ENCODE measurements at regions not wholly inside any gene's neighbourhood (a gene's known extent, or its start where the extent isn't known, plus 50 kb on each side); places are given as distances from the start of the nearest gene placed in this dataset.

DNA sequence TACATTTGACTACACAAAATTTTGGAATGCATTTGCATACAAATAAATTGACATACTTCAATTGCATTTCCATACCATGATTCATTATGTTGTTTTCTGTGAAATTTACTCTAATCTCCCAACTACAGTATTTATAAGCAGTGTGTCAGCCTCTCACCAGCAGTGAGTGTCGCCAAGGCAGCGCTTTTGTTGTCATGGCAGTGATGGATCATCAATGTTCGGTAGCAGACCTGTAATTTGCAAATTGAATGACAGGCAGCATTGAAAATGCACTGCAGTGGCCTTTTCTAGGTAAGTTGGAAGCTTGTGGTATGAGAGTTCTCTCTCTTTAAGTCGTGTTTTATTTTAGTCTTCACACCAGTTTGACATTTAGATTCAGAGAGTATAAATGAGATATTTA, 534.1 kb downstream of the PCDH17 start:
- Histone ChIP-seq H4K20me1 (ENCODE audit: insufficient read depth, low read depth, low read length) (no peaks in the 10 kb centered on the region), H3K27me3 (ENCODE audit: low read length) (no peaks in the 10 kb centered on the region), H3K4me3 (ENCODE audit: low read length) (no peak overlapping the region), H3K4me1 (ENCODE audit: low read length) (no peaks in the 10 kb centered on the region), H3K9me3 (ENCODE audit: low read length) (peaks cover 32% of the 10 kb centered on the region), H3K9me2 (replicated peaks; ENCODE audit: insufficient read depth, low read length) (no peaks in the 10 kb centered on the region), H3K9ac (ENCODE audit: low read length) (no peak overlapping the region), H3K4me2 (ENCODE audit: low read depth, low read length, poor library complexity, severe bottlenecking) (no peak overlapping the region), H3K36me3 (ENCODE audit: insufficient read depth, low read length) (no peaks in the 10 kb centered on the region), H2AFZ (ENCODE audit: low read length) (no peak overlapping the region), H3K27ac (ENCODE audit: low read length) (no peak overlapping the region), H3K79me2 (ENCODE audit: low read length) (no peaks in the 10 kb centered on the region)
- DNase-seq: no peak

DNA sequence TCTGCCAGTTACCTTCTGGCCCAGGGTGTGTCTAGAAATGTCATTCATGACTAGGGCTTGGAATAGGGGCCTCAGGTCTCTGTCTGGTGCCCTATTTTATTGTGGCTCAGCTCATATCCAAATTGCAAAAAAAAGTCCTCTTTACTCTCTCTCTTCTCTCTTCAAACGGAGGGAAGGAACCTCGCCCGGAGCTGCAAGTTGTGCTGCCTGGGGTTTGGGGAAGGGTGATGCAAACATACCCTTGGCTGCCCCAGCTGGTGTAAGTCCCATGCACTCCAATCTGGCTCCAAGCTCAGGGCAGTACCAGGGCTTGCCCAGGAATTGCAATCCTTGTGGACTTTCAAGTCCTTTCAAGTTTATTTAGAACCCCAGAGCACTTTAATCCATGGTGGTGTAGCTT, 549.6 kb downstream of the PCDH17 start:
- Histone ChIP-seq H2AFZ (ENCODE audit: low read length) (no peak overlapping the region), H3K27me3 (ENCODE audit: low read length) (no peaks in the 10 kb centered on the region), H3K9me2 (replicated peaks; ENCODE audit: insufficient read depth, low read length) (no peaks in the 10 kb centered on the region), H3K9me3 (ENCODE audit: low read length) (peaks cover 33% of the 10 kb centered on the region), H4K20me1 (ENCODE audit: insufficient read depth, low read depth, low read length) (no peaks in the 10 kb centered on the region), H3K36me3 (ENCODE audit: insufficient read depth, low read length) (no peaks in the 10 kb centered on the region), H3K4me1 (ENCODE audit: low read length) (no peaks in the 10 kb centered on the region), H3K27ac (ENCODE audit: low read length) (no peak overlapping the region), H3K4me3 (ENCODE audit: low read length) (no peak overlapping the region), H3K4me2 (ENCODE audit: low read depth, low read length, poor library complexity, severe bottlenecking) (no peak overlapping the region), H3K79me2 (ENCODE audit: low read length) (no peaks in the 10 kb centered on the region), H3K9ac (ENCODE audit: low read length) (no peak overlapping the region)
- DNase-seq: no peak

DNA sequence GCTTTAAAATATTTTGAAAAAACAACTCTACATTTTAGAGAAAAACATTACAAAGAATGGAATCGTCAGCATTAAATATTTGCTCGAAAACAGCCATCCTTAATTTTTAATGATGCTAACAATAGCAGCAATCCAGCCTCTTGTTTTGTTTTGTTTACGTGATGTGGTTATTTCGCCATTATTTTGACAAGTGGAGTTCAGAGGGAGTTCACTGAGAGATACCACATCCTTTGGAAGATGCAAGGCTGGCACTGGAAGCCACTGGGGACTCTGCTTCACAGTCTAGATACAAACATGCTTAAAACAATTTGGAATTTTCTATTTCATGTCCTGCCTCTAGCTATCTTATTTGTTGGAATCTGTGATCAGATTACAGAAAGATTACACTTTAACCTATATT, 556.3 kb downstream of the PCDH17 start:
- H3K4me2 ChIP-seq (ENCODE audit: low read depth, low read length, poor library complexity, severe bottlenecking): no peak overlapping the region
- no peaks in the 10 kb centered on the region for H3K4me1 ChIP-seq (ENCODE audit: low read length)
- no peaks in the 10 kb centered on the region for H3K9me2 ChIP-seq (replicated peaks; ENCODE audit: insufficient read depth, low read length)
- no peaks in the 10 kb centered on the region for H3K36me3 ChIP-seq (ENCODE audit: insufficient read depth, low read length)
- no peak overlapping the region for H3K27ac ChIP-seq (ENCODE audit: low read length)
- no peaks in the 10 kb centered on the region for H3K27me3 ChIP-seq (ENCODE audit: low read length)
- no peak overlapping the region for H3K9ac ChIP-seq (ENCODE audit: low read length)
- H2AFZ ChIP-seq (ENCODE audit: low read length): no peak overlapping the region
- no peak overlapping the region for H3K4me3 ChIP-seq (ENCODE audit: low read length)
- H4K20me1 ChIP-seq (ENCODE audit: insufficient read depth, low read depth, low read length): no peaks in the 10 kb centered on the region
- no peak for DNase-seq
- no peaks in the 10 kb centered on the region for H3K79me2 ChIP-seq (ENCODE audit: low read length)
- H3K9me3 ChIP-seq (ENCODE audit: low read length): peaks cover 30% of the 10 kb centered on the region

DNA sequence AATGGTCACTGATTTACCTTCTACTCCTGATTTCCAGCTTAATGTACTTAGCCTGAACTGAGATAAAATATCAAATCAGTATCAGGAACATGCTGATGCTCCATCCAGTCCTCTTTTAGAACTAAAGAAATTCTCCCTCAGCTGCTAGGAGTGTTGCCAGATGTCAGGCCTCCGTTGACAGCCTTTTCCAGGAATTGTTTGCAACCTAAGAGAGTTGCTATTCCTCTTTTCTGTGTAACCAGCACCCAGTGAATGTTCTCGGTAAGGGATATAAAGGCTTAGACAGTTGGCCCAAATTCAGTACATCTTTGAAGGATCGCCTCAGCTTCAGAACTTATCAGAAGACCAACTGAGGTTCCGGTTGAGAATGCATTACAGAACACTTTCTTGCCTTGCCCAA, 559.0 kb downstream of the PCDH17 start:
- Histone ChIP-seq H3K9me3 (ENCODE audit: low read length) (peaks cover 40% of the 10 kb centered on the region), H3K9me2 (replicated peaks; ENCODE audit: insufficient read depth, low read length) (no peaks in the 10 kb centered on the region), H3K36me3 (ENCODE audit: insufficient read depth, low read length) (no peaks in the 10 kb centered on the region), H3K4me2 (ENCODE audit: low read depth, low read length, poor library complexity, severe bottlenecking) (no peak overlapping the region), H3K27me3 (ENCODE audit: low read length) (no peaks in the 10 kb centered on the region), H3K4me3 (ENCODE audit: low read length) (no peak overlapping the region), H3K79me2 (ENCODE audit: low read length) (no peaks in the 10 kb centered on the region), H3K27ac (ENCODE audit: low read length) (no peak overlapping the region), H2AFZ (ENCODE audit: low read length) (no peak overlapping the region), H4K20me1 (ENCODE audit: insufficient read depth, low read depth, low read length) (no peaks in the 10 kb centered on the region), H3K4me1 (ENCODE audit: low read length) (no peaks in the 10 kb centered on the region), H3K9ac (ENCODE audit: low read length) (no peak overlapping the region)
- no peak for DNase-seq

DNA sequence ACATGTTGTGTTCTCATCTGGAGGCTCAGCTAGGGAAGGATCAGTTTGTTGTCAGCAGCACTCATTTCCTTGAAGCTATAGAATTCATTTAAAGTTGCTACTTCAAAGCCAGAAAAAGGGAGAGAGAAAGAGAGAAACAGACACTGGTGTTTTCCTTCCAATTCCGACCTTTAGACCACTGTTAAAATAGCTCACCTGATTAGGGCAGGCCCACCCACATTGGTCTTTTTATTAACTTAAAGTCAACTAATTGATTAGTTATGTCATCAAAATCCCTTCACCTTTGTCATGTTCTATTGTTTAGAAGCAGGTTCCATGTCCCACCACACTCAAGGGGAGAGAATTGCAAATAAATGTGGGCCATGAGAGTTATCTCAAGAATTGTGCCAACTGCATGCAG, 560.2 kb downstream of the PCDH17 start:
- Histone ChIP-seq H3K4me2 (ENCODE audit: low read depth, low read length, poor library complexity, severe bottlenecking) (no peak overlapping the region), H2AFZ (ENCODE audit: low read length) (no peak overlapping the region), H3K36me3 (ENCODE audit: insufficient read depth, low read length) (no peaks in the 10 kb centered on the region), H4K20me1 (ENCODE audit: insufficient read depth, low read depth, low read length) (no peaks in the 10 kb centered on the region), H3K27ac (ENCODE audit: low read length) (no peak overlapping the region), H3K4me3 (ENCODE audit: low read length) (no peak overlapping the region), H3K9ac (ENCODE audit: low read length) (no peak overlapping the region), H3K4me1 (ENCODE audit: low read length) (no peaks in the 10 kb centered on the region), H3K79me2 (ENCODE audit: low read length) (no peaks in the 10 kb centered on the region), H3K27me3 (ENCODE audit: low read length) (no peaks in the 10 kb centered on the region), H3K9me3 (ENCODE audit: low read length) (peaks cover 35% of the 10 kb centered on the region), H3K9me2 (replicated peaks; ENCODE audit: insufficient read depth, low read length) (no peaks in the 10 kb centered on the region)
- DNase-seq: no peak

DNA sequence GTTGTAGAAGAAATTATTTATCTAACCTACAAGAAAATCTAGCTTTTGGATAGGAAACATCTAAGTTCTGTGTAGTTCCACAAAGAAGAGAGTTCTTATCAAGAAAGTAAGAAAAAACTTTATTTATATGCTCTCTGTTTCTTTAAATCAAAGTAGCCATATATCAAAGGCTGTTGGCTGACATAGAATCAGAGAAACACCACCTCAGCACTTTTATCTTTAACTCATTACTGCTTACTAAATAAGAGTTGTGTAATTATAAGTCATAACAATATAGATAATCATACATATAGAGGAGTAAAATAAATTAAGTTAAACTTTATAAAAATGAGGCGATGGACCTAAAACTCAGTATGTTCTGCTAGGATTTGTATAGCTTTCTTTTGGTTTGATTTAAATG, 570.6 kb downstream of the PCDH17 start:
- no peak overlapping the region for H2AFZ ChIP-seq (ENCODE audit: low read length)
- no peak overlapping the region for H3K27ac ChIP-seq (ENCODE audit: low read length)
- no peaks in the 10 kb centered on the region for H3K4me1 ChIP-seq (ENCODE audit: low read length)
- H3K9ac ChIP-seq (ENCODE audit: low read length): no peak overlapping the region
- H3K36me3 ChIP-seq (ENCODE audit: insufficient read depth, low read length): no peaks in the 10 kb centered on the region
- H3K79me2 ChIP-seq (ENCODE audit: low read length): no peaks in the 10 kb centered on the region
- DNase-seq: no peak
- peaks cover 25% of the 10 kb centered on the region for H3K9me3 ChIP-seq (ENCODE audit: low read length)
- H3K9me2 ChIP-seq (replicated peaks; ENCODE audit: insufficient read depth, low read length): no peaks in the 10 kb centered on the region
- no peak overlapping the region for H3K4me3 ChIP-seq (ENCODE audit: low read length)
- H4K20me1 ChIP-seq (ENCODE audit: insufficient read depth, low read depth, low read length): no peaks in the 10 kb centered on the region
- no peak overlapping the region for H3K4me2 ChIP-seq (ENCODE audit: low read depth, low read length, poor library complexity, severe bottlenecking)
- H3K27me3 ChIP-seq (ENCODE audit: low read length): no peaks in the 10 kb centered on the region

DNA sequence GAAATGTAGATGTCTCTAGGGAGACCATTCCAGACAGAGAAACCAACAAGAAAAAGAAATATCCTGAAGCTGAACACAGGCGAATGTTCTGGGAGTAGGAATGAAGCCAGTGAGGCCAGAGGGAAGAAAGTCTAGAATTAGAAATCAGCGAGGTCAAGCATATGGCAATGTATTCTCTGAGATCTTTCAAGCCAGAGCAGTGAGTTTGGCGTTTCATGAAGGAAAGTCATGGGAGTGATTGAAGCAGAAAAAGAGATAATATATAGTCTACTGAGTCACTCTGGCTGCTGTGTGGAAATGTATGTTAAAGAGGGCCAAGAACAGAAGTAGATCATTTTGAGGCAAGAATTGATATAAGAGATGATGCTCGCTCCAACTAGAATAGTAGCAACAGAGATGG, 576.0 kb downstream of the PCDH17 start:
- H3K4me3 ChIP-seq (ENCODE audit: low read length): no peak overlapping the region
- no peaks in the 10 kb centered on the region for H4K20me1 ChIP-seq (ENCODE audit: insufficient read depth, low read depth, low read length)
- H3K36me3 ChIP-seq (ENCODE audit: insufficient read depth, low read length): no peaks in the 10 kb centered on the region
- H3K9ac ChIP-seq (ENCODE audit: low read length): no peak overlapping the region
- no peaks in the 10 kb centered on the region for H3K9me2 ChIP-seq (replicated peaks; ENCODE audit: insufficient read depth, low read length)
- no peak overlapping the region for H3K4me2 ChIP-seq (ENCODE audit: low read depth, low read length, poor library complexity, severe bottlenecking)
- no peak overlapping the region for H3K27ac ChIP-seq (ENCODE audit: low read length)
- DNase-seq: no peak
- peaks cover 19% of the 10 kb centered on the region; the same call in 1 of the 2 replicates for H3K9me3 ChIP-seq (ENCODE audit: low read length)
- no peaks in the 10 kb centered on the region for H3K4me1 ChIP-seq (ENCODE audit: low read length)
- no peaks in the 10 kb centered on the region for H3K79me2 ChIP-seq (ENCODE audit: low read length)
- no peaks in the 10 kb centered on the region for H3K27me3 ChIP-seq (ENCODE audit: low read length)
- H2AFZ ChIP-seq (ENCODE audit: low read length): no peak overlapping the region

DNA sequence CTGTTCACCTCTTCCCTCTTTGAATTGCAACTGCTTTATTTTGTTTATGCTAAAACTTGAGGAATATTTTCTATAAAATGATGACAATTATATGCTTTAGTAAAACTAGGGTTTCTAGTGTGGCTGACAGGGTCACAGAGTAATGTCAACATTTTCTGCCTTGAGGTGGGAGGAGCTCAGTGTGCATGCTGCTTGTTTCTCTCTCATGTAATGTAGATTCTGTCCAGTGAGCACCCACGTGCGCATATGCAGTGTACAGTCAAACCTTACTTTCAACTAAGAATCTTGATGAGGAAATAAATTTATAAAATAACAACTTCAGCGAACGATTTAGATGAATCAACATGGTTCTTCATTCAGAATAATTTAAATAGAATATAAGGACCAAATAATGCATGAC, 603.9 kb downstream of the PCDH17 start:
- no peak overlapping the region for H3K4me2 ChIP-seq (ENCODE audit: low read depth, low read length, poor library complexity, severe bottlenecking)
- no peak overlapping the region for H3K4me3 ChIP-seq (ENCODE audit: low read length)
- no peaks in the 10 kb centered on the region for H3K79me2 ChIP-seq (ENCODE audit: low read length)
- no peaks in the 10 kb centered on the region for H3K27me3 ChIP-seq (ENCODE audit: low read length)
- peaks cover 17% of the 10 kb centered on the region for H3K9me3 ChIP-seq (ENCODE audit: low read length)
- H2AFZ ChIP-seq (ENCODE audit: low read length): no peak overlapping the region
- no peaks in the 10 kb centered on the region for H3K4me1 ChIP-seq (ENCODE audit: low read length)
- H3K27ac ChIP-seq (ENCODE audit: low read length): no peak overlapping the region
- H3K9ac ChIP-seq (ENCODE audit: low read length): no peak overlapping the region
- DNase-seq: no peak
- 0 out of 2 replicates have a peak, but pooled peaks cover 2% of the 10 kb centered on the region for H3K36me3 ChIP-seq (ENCODE audit: insufficient read depth, low read length)
- H3K9me2 ChIP-seq (replicated peaks; ENCODE audit: insufficient read depth, low read length): no peaks in the 10 kb centered on the region
- H4K20me1 ChIP-seq (ENCODE audit: insufficient read depth, low read depth, low read length): no peaks in the 10 kb centered on the region
